GM10248 (cell line): ENCODE measurements at regions not wholly inside any gene's neighbourhood (a gene's known extent, or its start where the extent isn't known, plus 50 kb on each side); places are given as distances from the start of the nearest gene placed in this dataset.

Experiments used
- CTCF ChIA-PET: fragments of 300-600 bp; sonication (Branson Sonifier 250); formaldehyde crosslinking; extraction: SDS; loops from one replicate; lab custom pipeline; 2021; ENCODE audit warnings: antibody characterized with exemption; lab: Yijun Ruan, JAX
- POLR2A ChIA-PET: fragments of 350-650 bp; sonication (Branson Sonifier 250); formaldehyde crosslinking; extraction: SDS; loops from one replicate; lab custom pipeline; 2020; ENCODE audit warnings: antibody characterized with exemption; lab: Yijun Ruan, JAX
- DNase-seq: peaks from one replicate; pipeline ENCODE4 v3.0.0; 2012; ENCODE audit errors: extremely low spot score
- CTCF ChIP-seq: IDR thresholded peaks from 2 replicates; pipeline ENCODE4 v1.5.1; 2012; ENCODE audit warnings: mild to moderate bottlenecking, low read depth; ENCODE audit errors: extremely low read depth, missing control alignments, control extremely low read depth

- ChIA-PET POLR2A (no interaction called here), CTCF (no interaction called here)
- TF ChIP-seq CTCF = no peak
- DNase-seq = no peak
These were observed 109.8 kb downstream of the RIPK4 start for GRCh38 chr21:41656946-41657525.

- POLR2A ChIA-PET = no interaction called here
- no peak for TF ChIP-seq CTCF
- CTCF ChIA-PET = no interaction called here
- no peak for DNase-seq
These were observed 111.6 kb downstream of the RIPK4 start for GRCh38 chr21:41655259-41655658.

GRCh38 chr21:41653954-41654491 is 112.8 kb downstream of the RIPK4 start:
- DNase-seq = no peak
- CTCF ChIA-PET = no interaction called here
- no peak for TF ChIP-seq CTCF
- POLR2A ChIA-PET = no interaction called here

- no peak for DNase-seq
- CTCF ChIA-PET = no interaction called here
- no peak for TF ChIP-seq CTCF
- POLR2A ChIA-PET = no interaction called here
These were observed 113.5 kb downstream of the RIPK4 start for GRCh38 chr21:41653243-41653953.

GRCh38 chr21:41651830-41652229 is 115.0 kb downstream of the RIPK4 start:
- DNase-seq = no peak
- no peak for TF ChIP-seq CTCF
- ChIA-PET POLR2A (no interaction called here), CTCF (no interaction called here)

- DNase-seq = no peak
- TF ChIP-seq CTCF = no peak
- ChIA-PET POLR2A (no interaction called here), CTCF (no interaction called here)
These were observed 115.4 kb downstream of the RIPK4 start for GRCh38 chr21:41651406-41651805.
